ENCODE measurements at regions not wholly inside any gene's neighbourhood (a gene's known extent, or its start where the extent isn't known, plus 50 kb on each side); places are given as distances from the start of the nearest gene placed in this dataset.
"Not testable (repeated sequence)": the region's sequence is repeated elsewhere in the genome, so short reads cannot be mapped to it uniquely, and the experiment has no call there.

GRCh38 chr16:88327561-88328312 lies 55.0 kb upstream of the ZNF469 start:
- 75 to 90% (median 89%) methylated on average over 5 to 11 of the region's 36 CpGs; no CpG with 5 or more reads in 5 of the 10 experiments for WGBS, 10 experiments

GRCh38 chr16:88328313-88328980 lies 54.3 kb upstream of the ZNF469 start:
- no peak for ATAC-seq (replicated peaks in 6 of 8)
- in situ Hi-C loops (cut with MboI; ENCODE audit: low pct_unique_long_range_greater_than_20kb in 2 of 9, low sequenced_read_pairs in 9 of 9, unreplicated experiment in 9 of 9), result no loop called here
- no peak overlapping the region for H3K4me3 ChIP-seq
- no peak overlapping the region for H3K27ac ChIP-seq
- 40 to 100% (median 85%) methylated on average over 1 to 20 of the region's 22 CpGs; no CpG with 5 or more reads in 4 of the 10 experiments for WGBS, 10 experiments
- H3K4me1 ChIP-seq (replicated peaks in 1 of 2), result no peaks in the 10 kb centered on the region

More at GRCh38 chr16:88327561-88328312, 55.0 kb upstream of the ZNF469 start:
- Histone ChIP-seq H3K4me3 (no peak overlapping the region), H3K4me1 (replicated peaks in 1 of 2) (no peaks in the 10 kb centered on the region), H3K27ac (no peak overlapping the region)
- peak in 4 of 8 experiments; percentile 19 to 43 (median 28) for ATAC-seq (replicated peaks in 6 of 8)
- in situ Hi-C loops (cut with MboI; ENCODE audit: low pct_unique_long_range_greater_than_20kb in 2 of 9, low sequenced_read_pairs in 9 of 9, unreplicated experiment in 9 of 9), result no loop called here

GRCh38 chr16:88329726-88330700 lies 52.7 kb upstream of the ZNF469 start:
- Histone ChIP-seq H3K27ac (no peak overlapping the region), H3K4me3 (no peak overlapping the region), H3K4me1 (replicated peaks in 1 of 2) (no peaks in the 10 kb centered on the region)
- ATAC-seq (replicated peaks in 6 of 8), result no peak
- in situ Hi-C loops (cut with MboI; ENCODE audit: low pct_unique_long_range_greater_than_20kb in 2 of 9, low sequenced_read_pairs in 9 of 9, unreplicated experiment in 9 of 9), result no loop called here
- WGBS, 10 experiments, result 65 to 100% (median 83%) methylated on average over 2 to 8 of the region's 25 CpGs; no CpG with 5 or more reads in 4 of the 10 experiments

GRCh38 chr16:88330971-88331890 lies 51.5 kb upstream of the ZNF469 start:
- in situ Hi-C loops (cut with MboI; ENCODE audit: low pct_unique_long_range_greater_than_20kb in 2 of 9, low sequenced_read_pairs in 9 of 9, unreplicated experiment in 9 of 9), result no loop called here
- Histone ChIP-seq H3K4me3 (no peak overlapping the region), H3K4me1 (replicated peaks in 1 of 2) (no peaks in the 10 kb centered on the region), H3K27ac (no peak overlapping the region)
- ATAC-seq (replicated peaks in 6 of 8), result no peak
- WGBS, 10 experiments, result 82 to 97% (median 93%) methylated on average over 3 to 12 of the region's 15 CpGs

- H3K4me3 ChIP-seq, result no peak overlapping the region
- WGBS, 10 experiments, result 6 to 100% (median 69%) methylated on average over 1 to 15 of the region's 23 CpGs; no CpG with 5 or more reads in 1 of the 10 experiments
- no peak overlapping the region for H3K27ac ChIP-seq
- H3K4me1 ChIP-seq (replicated peaks in 1 of 2), result no peaks in the 10 kb centered on the region
- peak in 3 of 8 experiments; percentile 38 to 98 (median 93) for ATAC-seq (replicated peaks in 6 of 8)
- in situ Hi-C loops (cut with MboI; ENCODE audit: low pct_unique_long_range_greater_than_20kb in 2 of 9, low sequenced_read_pairs in 9 of 9, unreplicated experiment in 9 of 9), result no loop called here
These were observed 50.5 kb upstream of the ZNF469 start for GRCh38 chr16:88331989-88332920.

GRCh38 chr16:88332921-88333825 lies 49.6 kb upstream of the ZNF469 start:
- H3K27ac ChIP-seq; H3K4me3 ChIP-seq; in situ Hi-C loops (cut with MboI; ENCODE audit: low pct_unique_long_range_greater_than_20kb in 2 of 9, low sequenced_read_pairs in 9 of 9, unreplicated experiment in 9 of 9); H3K4me1 ChIP-seq (replicated peaks in 1 of 2); ATAC-seq (replicated peaks in 6 of 8): not testable (repeated sequence)
- WGBS, 10 experiments, result 50 to 80% (median 65%) methylated on average over 1 to 6 of the region's 33 CpGs; no CpG with 5 or more reads in 7 of the 10 experiments

Measured in motor neuron (in vitro differentiated cells).